GM18873 (cell line): ENCODE measurements at regions not wholly inside any gene's neighbourhood (a gene's known extent, or its start where the extent isn't known, plus 50 kb on each side); places are given as distances from the start of the nearest gene placed in this dataset.

Experiments
- ATAC-seq: cut with Tn5 transposase; IDR thresholded peaks from one replicate; pipeline ENCODE4 v1.9.1; 2021; ENCODE audit warnings: mild to moderate bottlenecking, moderate library complexity, moderate number of reproducible peaks; ENCODE audit not compliant: unreplicated experiment, low FRiP score

DNA sequence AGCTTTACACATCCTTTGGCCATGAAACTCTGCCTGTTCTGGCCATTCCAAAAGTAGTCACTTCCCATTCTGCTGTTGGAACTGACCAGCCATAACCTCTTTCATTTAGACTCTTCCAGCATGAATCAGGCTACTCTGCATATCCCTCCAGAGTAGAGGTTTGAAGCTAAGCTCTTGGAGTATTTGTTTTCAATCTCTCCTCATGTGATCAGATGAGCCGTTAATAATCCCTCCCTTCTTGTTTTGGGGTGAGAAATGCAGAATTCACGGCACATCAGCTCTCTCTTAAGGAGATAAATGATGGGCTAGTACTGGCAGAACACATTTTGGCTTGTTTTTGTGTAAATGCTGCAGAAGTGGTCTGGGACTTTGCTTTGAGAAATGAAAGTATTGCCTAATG is 519.9 kb downstream of the PCDH17 start:
- ATAC-seq: no peak

GRCh38 chr13:58160980-58161379 is 529.4 kb downstream of the PCDH17 start:
- no peak for ATAC-seq

GRCh38 chr13:58165617-58166016 is 534.1 kb downstream of the PCDH17 start:
- no peak for ATAC-seq

GRCh38 chr13:58181111-58181510 is 549.6 kb downstream of the PCDH17 start:
- ATAC-seq: no peak

GRCh38 chr13:58187881-58188280 is 556.3 kb downstream of the PCDH17 start:
- ATAC-seq: no peak

DNA sequence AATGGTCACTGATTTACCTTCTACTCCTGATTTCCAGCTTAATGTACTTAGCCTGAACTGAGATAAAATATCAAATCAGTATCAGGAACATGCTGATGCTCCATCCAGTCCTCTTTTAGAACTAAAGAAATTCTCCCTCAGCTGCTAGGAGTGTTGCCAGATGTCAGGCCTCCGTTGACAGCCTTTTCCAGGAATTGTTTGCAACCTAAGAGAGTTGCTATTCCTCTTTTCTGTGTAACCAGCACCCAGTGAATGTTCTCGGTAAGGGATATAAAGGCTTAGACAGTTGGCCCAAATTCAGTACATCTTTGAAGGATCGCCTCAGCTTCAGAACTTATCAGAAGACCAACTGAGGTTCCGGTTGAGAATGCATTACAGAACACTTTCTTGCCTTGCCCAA is 559.0 kb downstream of the PCDH17 start:
- no peak for ATAC-seq

DNA sequence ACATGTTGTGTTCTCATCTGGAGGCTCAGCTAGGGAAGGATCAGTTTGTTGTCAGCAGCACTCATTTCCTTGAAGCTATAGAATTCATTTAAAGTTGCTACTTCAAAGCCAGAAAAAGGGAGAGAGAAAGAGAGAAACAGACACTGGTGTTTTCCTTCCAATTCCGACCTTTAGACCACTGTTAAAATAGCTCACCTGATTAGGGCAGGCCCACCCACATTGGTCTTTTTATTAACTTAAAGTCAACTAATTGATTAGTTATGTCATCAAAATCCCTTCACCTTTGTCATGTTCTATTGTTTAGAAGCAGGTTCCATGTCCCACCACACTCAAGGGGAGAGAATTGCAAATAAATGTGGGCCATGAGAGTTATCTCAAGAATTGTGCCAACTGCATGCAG is 560.2 kb downstream of the PCDH17 start:
- ATAC-seq: no peak

DNA sequence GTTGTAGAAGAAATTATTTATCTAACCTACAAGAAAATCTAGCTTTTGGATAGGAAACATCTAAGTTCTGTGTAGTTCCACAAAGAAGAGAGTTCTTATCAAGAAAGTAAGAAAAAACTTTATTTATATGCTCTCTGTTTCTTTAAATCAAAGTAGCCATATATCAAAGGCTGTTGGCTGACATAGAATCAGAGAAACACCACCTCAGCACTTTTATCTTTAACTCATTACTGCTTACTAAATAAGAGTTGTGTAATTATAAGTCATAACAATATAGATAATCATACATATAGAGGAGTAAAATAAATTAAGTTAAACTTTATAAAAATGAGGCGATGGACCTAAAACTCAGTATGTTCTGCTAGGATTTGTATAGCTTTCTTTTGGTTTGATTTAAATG is 570.6 kb downstream of the PCDH17 start:
- ATAC-seq: no peak

DNA sequence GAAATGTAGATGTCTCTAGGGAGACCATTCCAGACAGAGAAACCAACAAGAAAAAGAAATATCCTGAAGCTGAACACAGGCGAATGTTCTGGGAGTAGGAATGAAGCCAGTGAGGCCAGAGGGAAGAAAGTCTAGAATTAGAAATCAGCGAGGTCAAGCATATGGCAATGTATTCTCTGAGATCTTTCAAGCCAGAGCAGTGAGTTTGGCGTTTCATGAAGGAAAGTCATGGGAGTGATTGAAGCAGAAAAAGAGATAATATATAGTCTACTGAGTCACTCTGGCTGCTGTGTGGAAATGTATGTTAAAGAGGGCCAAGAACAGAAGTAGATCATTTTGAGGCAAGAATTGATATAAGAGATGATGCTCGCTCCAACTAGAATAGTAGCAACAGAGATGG is 576.0 kb downstream of the PCDH17 start:
- no peak for ATAC-seq

DNA sequence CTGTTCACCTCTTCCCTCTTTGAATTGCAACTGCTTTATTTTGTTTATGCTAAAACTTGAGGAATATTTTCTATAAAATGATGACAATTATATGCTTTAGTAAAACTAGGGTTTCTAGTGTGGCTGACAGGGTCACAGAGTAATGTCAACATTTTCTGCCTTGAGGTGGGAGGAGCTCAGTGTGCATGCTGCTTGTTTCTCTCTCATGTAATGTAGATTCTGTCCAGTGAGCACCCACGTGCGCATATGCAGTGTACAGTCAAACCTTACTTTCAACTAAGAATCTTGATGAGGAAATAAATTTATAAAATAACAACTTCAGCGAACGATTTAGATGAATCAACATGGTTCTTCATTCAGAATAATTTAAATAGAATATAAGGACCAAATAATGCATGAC is 603.9 kb downstream of the PCDH17 start:
- ATAC-seq: no peak

DNA sequence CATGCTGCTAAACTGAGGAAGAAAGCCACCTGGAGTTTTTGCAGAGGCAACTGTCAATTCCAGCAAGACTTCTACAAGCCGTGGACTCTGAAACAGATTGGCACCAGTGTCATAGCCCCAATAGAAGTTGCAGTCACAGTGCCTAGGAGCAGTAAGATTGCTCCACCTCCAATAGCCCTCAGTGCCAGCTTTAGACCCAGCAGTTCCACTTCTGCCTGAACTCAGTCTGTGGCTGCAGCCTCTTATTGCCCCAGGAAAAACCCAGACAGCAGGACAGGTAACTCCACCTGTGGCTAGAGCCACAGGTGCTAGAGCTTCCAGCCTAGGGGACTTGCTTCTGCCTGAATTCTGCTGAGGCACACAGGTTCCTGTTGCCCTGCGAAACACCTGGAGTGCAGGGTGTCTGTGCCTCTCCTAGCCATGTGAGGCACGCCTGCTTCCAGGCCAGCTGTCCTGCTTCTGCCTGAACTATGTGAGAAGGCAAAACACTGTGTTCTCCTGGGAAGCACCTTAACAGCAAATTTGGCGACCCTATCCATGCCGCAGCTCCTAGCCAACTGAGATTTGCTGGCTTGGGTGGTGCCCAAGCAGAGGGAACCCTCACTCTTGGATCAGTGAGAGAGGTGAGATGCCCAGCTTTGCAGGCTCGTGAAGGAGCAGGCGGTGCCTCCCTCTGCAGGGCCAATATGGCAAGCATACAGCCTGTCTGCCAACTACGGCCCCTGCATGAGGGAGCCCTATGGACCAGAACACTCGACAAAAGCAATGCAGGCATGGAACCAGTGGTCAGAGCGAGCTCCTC is 607.6 kb downstream of the PCDH17 start:
- ATAC-seq: no peak

DNA sequence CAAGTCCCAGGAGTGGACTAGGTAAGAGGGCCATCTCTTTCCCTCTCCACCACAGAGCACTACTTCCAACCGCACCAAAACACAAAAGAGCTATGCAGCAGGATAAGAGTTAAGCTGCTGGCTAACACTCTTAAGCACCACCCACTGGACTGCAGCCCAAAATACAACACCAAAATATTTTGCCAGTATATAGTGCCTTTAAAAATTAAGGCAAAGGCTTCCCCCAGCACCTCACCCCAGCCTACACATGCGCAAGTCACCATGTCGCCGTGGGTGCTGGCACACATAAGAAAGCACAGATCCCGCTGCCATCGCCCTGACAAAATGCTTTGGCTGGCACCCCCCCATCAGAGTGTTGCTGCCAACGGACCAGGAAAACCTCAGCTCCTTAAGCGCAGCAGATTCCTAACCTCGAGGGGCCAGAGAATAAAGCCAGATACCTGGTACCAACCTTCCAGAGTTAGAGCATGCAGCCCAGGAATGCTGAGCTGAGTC is 608.3 kb downstream of the PCDH17 start:
- ATAC-seq: no peak

- no peak for ATAC-seq
Measured at GRCh38 chr13:58247080-58247479, 615.5 kb downstream of the PCDH17 start.

- no peak for ATAC-seq
Measured at GRCh38 chr13:58254943-58255342, 623.4 kb downstream of the PCDH17 start.

- no peak for ATAC-seq
Measured at GRCh38 chr13:58266271-58266670, 634.7 kb downstream of the PCDH17 start.

DNA sequence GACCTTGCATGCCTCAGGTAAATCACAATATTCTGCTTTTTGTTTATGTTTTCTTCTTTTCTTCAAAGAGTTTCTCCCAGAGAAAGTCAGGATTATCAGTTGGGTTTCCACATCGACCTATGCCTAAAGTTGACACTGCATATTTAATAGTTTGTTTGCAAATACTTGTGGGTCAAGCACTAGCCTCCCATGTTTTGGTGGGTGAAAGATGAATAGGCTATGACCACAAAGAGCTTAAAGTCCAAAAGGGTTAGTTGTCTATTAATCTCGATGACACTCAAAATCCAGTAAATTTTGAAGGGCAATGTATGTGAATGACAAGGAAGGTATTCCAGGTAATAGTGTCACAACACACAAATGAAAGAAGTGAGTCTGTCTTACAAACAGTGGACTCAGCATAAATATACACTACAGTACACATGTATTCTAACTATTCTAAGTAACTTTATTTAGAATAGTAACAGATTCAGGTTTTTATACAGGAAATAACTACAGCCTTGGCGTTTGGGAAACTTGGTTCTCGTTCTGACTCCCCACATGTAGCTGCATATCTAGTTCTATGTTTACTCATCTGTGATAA is 667.1 kb downstream of the PCDH17 start:
- ATAC-seq: no peak

DNA sequence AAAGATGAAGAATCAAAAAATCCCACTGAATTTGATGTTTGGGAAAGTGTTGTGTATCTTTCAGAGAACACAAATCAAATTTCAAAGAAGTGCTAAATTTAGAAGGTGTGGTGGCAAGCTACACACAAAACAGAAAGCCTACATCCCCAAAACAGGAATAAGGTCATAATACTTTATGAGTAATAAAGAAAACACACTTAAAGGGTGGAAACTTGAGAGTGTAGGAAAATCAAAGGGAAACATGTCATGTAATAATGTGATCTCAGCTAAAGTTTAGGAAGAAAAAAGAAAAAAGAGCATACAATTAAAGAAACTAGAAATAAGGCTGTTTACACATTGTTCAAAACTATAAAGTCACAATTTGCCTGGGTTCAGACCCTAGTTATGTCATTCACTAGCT is 668.7 kb downstream of the PCDH17 start:
- no peak for ATAC-seq

- no peak for ATAC-seq
Measured at GRCh38 chr13:58300974-58301681, 669.6 kb downstream of the PCDH17 start.

DNA sequence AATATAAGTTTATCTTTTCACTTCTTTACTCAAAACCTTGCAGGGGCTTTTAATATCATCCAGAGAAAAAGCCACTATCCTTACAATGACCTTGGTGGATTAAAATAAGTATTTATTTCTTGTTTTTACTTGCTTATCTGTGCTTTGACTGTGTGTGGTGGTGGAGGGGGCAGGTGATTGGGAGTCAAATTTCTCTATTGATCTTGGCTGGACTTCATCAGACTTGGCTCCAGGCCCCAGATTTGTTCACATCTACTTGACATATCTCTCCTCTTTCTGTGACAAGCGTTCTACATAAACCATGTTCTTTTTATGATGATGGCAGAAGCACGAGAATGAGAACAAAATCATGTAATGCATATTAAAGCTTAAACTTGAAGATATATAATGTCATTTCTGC is 670.8 kb downstream of the PCDH17 start:
- ATAC-seq: no peak

GRCh38 chr13:58306062-58306461 is 674.5 kb downstream of the PCDH17 start:
- no peak for ATAC-seq

GRCh38 chr13:58313219-58313618 is 681.7 kb downstream of the PCDH17 start:
- ATAC-seq: no peak
